PC-3 (cell line): ENCODE measurements at regions not wholly inside any gene's neighbourhood (a gene's known extent, or its start where the extent isn't known, plus 50 kb on each side); places are given as distances from the start of the nearest gene placed in this dataset.

ENCODE experiments used
- ATAC-seq: fragments of 200-7000 bp; cut with Tn5 transposase; 2 replicates; pipeline ENCODE4 v1.9.1; 2020; ENCODE audit warnings: mild to moderate bottlenecking, moderate library complexity
- BruUV-seq: library from RNA; stranded (reverse); fragments of 400-500 nt; replicated peaks from 2 replicates; lab custom pipeline; 2021; lab: Mats Ljungman, UMichigan
- CTCF ChIA-PET: fragments of 300-600 bp; sonication (Branson Sonifier 250); formaldehyde crosslinking; loops from one replicate; lab custom pipeline; 2022; ENCODE audit warnings: antibody characterized with exemption; lab: Charles Lee
- POLR2A ChIA-PET: fragments of 300-600 bp; sonication (Branson Sonifier 250); formaldehyde crosslinking; loops from one replicate; lab custom pipeline; 2022; ENCODE audit warnings: antibody characterized with exemption; ENCODE audit not compliant: unreplicated experiment; lab: Charles Lee
- DNase-seq: peaks from one replicate; pipeline ENCODE4 v3.0.0-alpha.2; 2015
- H2AFZ ChIP-seq: fragments of 300-600 bp; sonication (generic); 2 replicates; pipeline ENCODE4 v1.6.0; 2016; ENCODE audit warnings: antibody characterized with exemption, low read length
- H3F3A ChIP-seq: fragments of 300-600 bp; sonication (generic); one replicate; pipeline ENCODE4 v1.6.0; 2017; ENCODE audit warnings: antibody characterized with exemption, low read length, control low read depth, mild to moderate bottlenecking; ENCODE audit not compliant: unreplicated experiment
- H3K27ac ChIP-seq: fragments of 300-600 bp; sonication (generic); 2 replicates; pipeline ENCODE4 v1.5.1; 2016; ENCODE audit warnings: mild to moderate bottlenecking, low read length
- H3K27me3 ChIP-seq: fragments of 300-600 bp; sonication (generic); 2 replicates; pipeline ENCODE4 v1.6.1; 2016; ENCODE audit warnings: low read length, mixed read lengths
- H3K36me3 ChIP-seq: fragments of 300-600 bp; sonication (generic); 2 replicates; pipeline ENCODE4 v1.6.1; 2016; ENCODE audit warnings: low read depth, mixed run types, low read length, mixed read lengths
- H3K4me1 ChIP-seq: fragments of 300-600 bp; sonication (generic); 2 replicates; pipeline ENCODE4 v1.5.1; 2016; ENCODE audit warnings: low read length; ENCODE audit not compliant: insufficient read depth
- H3K4me2 ChIP-seq: fragments of 300-600 bp; sonication (generic); 2 replicates; pipeline ENCODE4 v1.6.0; 2016; ENCODE audit warnings: low read length
- H3K4me3 ChIP-seq: fragments of 300-600 bp; sonication (generic); 2 replicates; pipeline ENCODE4 v1.5.1; 2016; ENCODE audit warnings: mild to moderate bottlenecking, low read length, mixed read lengths
- H3K79me2 ChIP-seq: fragments of 300-600 bp; sonication (generic); 2 replicates; pipeline ENCODE4 v1.6.1; 2017; ENCODE audit warnings: low read length, mixed read lengths
- H3K9ac ChIP-seq: fragments of 300-600 bp; sonication (generic); 2 replicates; pipeline ENCODE4 v1.6.0; 2016; ENCODE audit warnings: mild to moderate bottlenecking, low read length
- H3K9me2 ChIP-seq: fragments of 300-600 bp; sonication (generic); replicated peaks from 2 replicates; pipeline ENCODE4 v1.6.1; 2016; ENCODE audit warnings: mixed run types, low read length, mixed read lengths
- H3K9me3 ChIP-seq: fragments of 300-600 bp; sonication (generic); 2 replicates; pipeline ENCODE4 v1.6.1; 2016; ENCODE audit warnings: low read length, mixed read lengths
- H4K20me1 ChIP-seq: fragments of 300-600 bp; sonication (generic); 2 replicates; pipeline ENCODE4 v1.6.1; 2016; ENCODE audit warnings: low read length, mixed read lengths
- EZH2 ChIP-seq: fragments of 300-600 bp; sonication (generic); IDR thresholded peaks from one replicate; pipeline ENCODE4 v1.6.1; 2017; ENCODE audit warnings: antibody characterized with exemption, mild to moderate bottlenecking, low read length; ENCODE audit not compliant: unreplicated experiment
- EZH2phosphoT487 ChIP-seq: fragments of 300-600 bp; sonication (generic); IDR thresholded peaks from 2 replicates; pipeline ENCODE4 v1.6.1; 2018; ENCODE audit warnings: mild to moderate bottlenecking, antibody characterized with exemption, low read length, borderline replicate concordance
- intact Hi-C: fragments of 100-400 bp; cut with micrococcal nuclease; formaldehyde crosslinking; loops from 2 replicates; pipeline ENCODE4 v1.9.0; 2023
- TF ChIP-seq, protein P1 (sequence below): fragments of 300-600 bp; sonication (generic); conservative IDR thresholded peaks from 2 replicates; pipeline ENCODE4 v1.5.1; 2017; ENCODE audit warnings: antibody characterized with exemption, low read depth, mild to moderate bottlenecking, low read length

GRCh38 chr9:22548625-22549024, 102.0 kb downstream of the DMRTA1 start:
- Histone ChIP-seq H3K27me3 (no peaks in the 10 kb centered on the region), H3K79me2 (no peaks in the 10 kb centered on the region), H3K4me2 (no peak overlapping the region), H3K36me3 (no peaks in the 10 kb centered on the region), H3F3A (no peaks in the 10 kb centered on the region), H3K9ac (no peak overlapping the region), H3K4me3 (no peak overlapping the region), H3K9me2 (no peaks in the 10 kb centered on the region), H3K4me1 (no peaks in the 10 kb centered on the region), H2AFZ (no peak overlapping the region), H3K9me3 (no peaks in the 10 kb centered on the region), H4K20me1 (no peaks in the 10 kb centered on the region), H3K27ac (no peak overlapping the region)
- DNase-seq (no peak), ATAC-seq (no peak)
- CTCF ChIA-PET, result no interaction called here
- TF ChIP-seq EZH2phosphoT487, result no peak
- TF ChIP-seq, protein P1, sequence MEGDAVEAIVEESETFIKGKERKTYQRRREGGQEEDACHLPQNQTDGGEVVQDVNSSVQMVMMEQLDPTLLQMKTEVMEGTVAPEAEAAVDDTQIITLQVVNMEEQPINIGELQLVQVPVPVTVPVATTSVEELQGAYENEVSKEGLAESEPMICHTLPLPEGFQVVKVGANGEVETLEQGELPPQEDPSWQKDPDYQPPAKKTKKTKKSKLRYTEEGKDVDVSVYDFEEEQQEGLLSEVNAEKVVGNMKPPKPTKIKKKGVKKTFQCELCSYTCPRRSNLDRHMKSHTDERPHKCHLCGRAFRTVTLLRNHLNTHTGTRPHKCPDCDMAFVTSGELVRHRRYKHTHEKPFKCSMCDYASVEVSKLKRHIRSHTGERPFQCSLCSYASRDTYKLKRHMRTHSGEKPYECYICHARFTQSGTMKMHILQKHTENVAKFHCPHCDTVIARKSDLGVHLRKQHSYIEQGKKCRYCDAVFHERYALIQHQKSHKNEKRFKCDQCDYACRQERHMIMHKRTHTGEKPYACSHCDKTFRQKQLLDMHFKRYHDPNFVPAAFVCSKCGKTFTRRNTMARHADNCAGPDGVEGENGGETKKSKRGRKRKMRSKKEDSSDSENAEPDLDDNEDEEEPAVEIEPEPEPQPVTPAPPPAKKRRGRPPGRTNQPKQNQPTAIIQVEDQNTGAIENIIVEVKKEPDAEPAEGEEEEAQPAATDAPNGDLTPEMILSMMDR, result no peak
- no peak for TF ChIP-seq EZH2
- POLR2A ChIA-PET, result interaction anchor here (0.6 kb wide), 1 partner anchor 698 kb away, joined by 3 read pairs; no protein-coding TSS in a partner anchor
- intact Hi-C loops, result no loop called here
- no TSS peak for BruUV-seq

DNA sequence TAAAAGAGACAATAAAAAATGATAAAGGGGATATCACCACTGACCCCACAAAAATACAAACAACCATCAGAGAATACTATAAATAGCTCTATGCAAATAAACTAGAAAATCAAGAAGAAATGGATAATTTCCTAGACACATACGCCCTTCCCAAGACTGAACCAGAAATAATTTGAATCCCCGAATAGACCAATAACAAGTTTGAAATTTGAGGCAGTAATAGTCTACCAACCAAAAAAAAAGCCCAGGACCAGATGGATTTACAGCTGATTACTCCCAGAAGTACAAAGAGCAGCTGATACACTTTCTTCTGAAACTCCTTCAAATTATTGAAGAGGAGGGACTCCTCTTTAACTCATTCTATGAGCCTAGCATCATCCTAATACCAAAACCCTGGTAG, 128.1 kb downstream of the DMRTA1 start:
- POLR2A ChIA-PET, result no interaction called here
- no peaks in the 10 kb centered on the region for H3F3A ChIP-seq
- no peaks in the 10 kb centered on the region for H3K9me2 ChIP-seq
- no peak overlapping the region for H3K4me2 ChIP-seq
- no peak for TF ChIP-seq EZH2
- TF ChIP-seq EZH2phosphoT487, result no peak
- TF ChIP-seq, protein P1, result no peak
- no peak overlapping the region for H3K4me3 ChIP-seq
- no peak overlapping the region for H3K27ac ChIP-seq
- no peak for ATAC-seq
- intact Hi-C loops, result no loop called here
- H4K20me1 ChIP-seq, result no peaks in the 10 kb centered on the region
- no peaks in the 10 kb centered on the region for H3K9me3 ChIP-seq
- no peak overlapping the region for H3K9ac ChIP-seq
- H3K4me1 ChIP-seq, result no peaks in the 10 kb centered on the region
- H3K36me3 ChIP-seq, result no peaks in the 10 kb centered on the region
- no peaks in the 10 kb centered on the region for H3K27me3 ChIP-seq
- no peak for DNase-seq
- CTCF ChIA-PET, result no interaction called here
- H3K79me2 ChIP-seq, result no peaks in the 10 kb centered on the region
- H2AFZ ChIP-seq, result no peak overlapping the region
- BruUV-seq, result no TSS peak

DNA sequence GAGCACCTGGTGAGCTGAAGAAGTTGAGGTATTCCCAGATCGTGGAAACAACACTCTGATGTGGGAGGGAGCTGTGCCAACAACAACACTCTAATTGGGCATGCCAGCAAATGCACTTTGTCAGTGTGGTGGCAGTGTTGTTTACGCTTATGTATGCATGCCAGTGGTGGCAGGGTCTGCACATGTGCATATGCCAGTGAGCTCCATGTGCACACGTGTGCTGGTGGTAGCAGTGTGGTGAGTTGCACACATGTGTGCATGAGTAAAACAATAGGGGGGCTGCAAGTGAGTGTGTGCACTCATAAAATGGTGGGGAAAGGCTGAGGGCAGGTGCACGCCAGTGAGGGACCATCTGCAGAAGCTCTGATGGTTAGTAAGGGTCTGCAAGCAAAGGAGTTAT, 134.2 kb downstream of the DMRTA1 start:
- no peaks in the 10 kb centered on the region for H3K27me3 ChIP-seq
- no peak overlapping the region for H3K4me3 ChIP-seq
- H2AFZ ChIP-seq, result no peak overlapping the region
- no peaks in the 10 kb centered on the region for H3K36me3 ChIP-seq
- H3F3A ChIP-seq, result no peaks in the 10 kb centered on the region
- CTCF ChIA-PET, result no interaction called here
- no peaks in the 10 kb centered on the region for H3K79me2 ChIP-seq
- H3K9me3 ChIP-seq, result no peaks in the 10 kb centered on the region
- H3K4me1 ChIP-seq, result no peaks in the 10 kb centered on the region
- no peaks in the 10 kb centered on the region for H3K9me2 ChIP-seq
- no peaks in the 10 kb centered on the region for H4K20me1 ChIP-seq
- no peak for ATAC-seq
- no peak overlapping the region for H3K9ac ChIP-seq
- no peak for DNase-seq
- intact Hi-C loops, result no loop called here
- no TSS peak for BruUV-seq
- TF ChIP-seq EZH2phosphoT487 (no peak), EZH2 (no peak)
- TF ChIP-seq, protein P1, result no peak
- no peak overlapping the region for H3K4me2 ChIP-seq
- POLR2A ChIA-PET, result no interaction called here
- no peak overlapping the region for H3K27ac ChIP-seq
